HEK293T (cell line): ENCODE measurements at regions not wholly inside any gene's neighbourhood (a gene's known extent, or its start where the extent isn't known, plus 50 kb on each side); places are given as distances from the start of the nearest gene placed in this dataset.

Experiments used
- CTCF ChIA-PET: fragments of 350-600 bp; formaldehyde crosslinking; extraction: SDS; loops from one replicate; lab custom pipeline; 2021; ENCODE audit warnings: antibody characterized with exemption, inconsistent platforms; lab: Yijun Ruan, JAX
- POLR2A ChIA-PET: fragments of 350-600 bp; formaldehyde crosslinking; extraction: SDS; loops from one replicate; lab custom pipeline; 2020; ENCODE audit warnings: antibody characterized with exemption, inconsistent platforms; lab: Yijun Ruan, JAX
- DNase-seq: peaks from one replicate; pipeline ENCODE4 v3.0.0; 2012; ENCODE audit warnings: mixed read lengths; ENCODE audit errors: extremely low spot score
- ARNT ChIP-seq: fragments of 450-650 bp; IDR thresholded peaks from 2 replicates; pipeline ENCODE4 v1.6.1; 2017; ENCODE audit warnings: mild to moderate bottlenecking
- BHLHE40 ChIP-seq: fragments of 450-650 bp; IDR thresholded peaks from 2 replicates; pipeline ENCODE4 v1.6.1; 2016; ENCODE audit warnings: mild to moderate bottlenecking, moderate library complexity, borderline replicate concordance
- CTBP1 ChIP-seq: fragments of 450-650 bp; IDR thresholded peaks from 2 replicates; pipeline ENCODE4 v1.6.1; 2016; ENCODE audit warnings: borderline replicate concordance
- ELF4 ChIP-seq: fragments of 450-650 bp; IDR thresholded peaks from 2 replicates; pipeline ENCODE4 v1.6.1; 2017; ENCODE audit warnings: antibody characterized with exemption
- FOXA1 ChIP-seq: fragments of 450-650 bp; IDR thresholded peaks from 2 replicates; pipeline ENCODE4 v1.6.1; 2016; ENCODE audit warnings: mild to moderate bottlenecking
- FOXK2 ChIP-seq: fragments of 450-650 bp; IDR thresholded peaks from 2 replicates; pipeline ENCODE4 v1.6.1; 2016; ENCODE audit warnings: mild to moderate bottlenecking
- FOXM1 ChIP-seq: fragments of 450-650 bp; IDR thresholded peaks from 2 replicates; pipeline ENCODE4 v1.6.1; 2017; ENCODE audit warnings: mild to moderate bottlenecking, borderline replicate concordance
- HDGF ChIP-seq: fragments of 450-650 bp; IDR thresholded peaks from 2 replicates; pipeline ENCODE4 v1.6.1; 2017; ENCODE audit warnings: antibody characterized with exemption, borderline replicate concordance
- L3MBTL2 ChIP-seq: fragments of 450-650 bp; conservative IDR thresholded peaks from 2 replicates; pipeline ENCODE4 v1.6.1; 2016; ENCODE audit warnings: mild to moderate bottlenecking
- LEF1 ChIP-seq: fragments of 450-650 bp; IDR thresholded peaks from 2 replicates; pipeline ENCODE4 v1.6.1; 2017; ENCODE audit warnings: mild to moderate bottlenecking, borderline replicate concordance
- NFRKB ChIP-seq: fragments of 450-650 bp; IDR thresholded peaks from 2 replicates; pipeline ENCODE4 v1.6.1; 2016; ENCODE audit warnings: mild to moderate bottlenecking, moderate library complexity
- PKNOX1 ChIP-seq: fragments of 450-650 bp; IDR thresholded peaks from 2 replicates; pipeline ENCODE4 v1.6.1; 2016
- SP1 ChIP-seq: fragments of 450-650 bp; IDR thresholded peaks from 2 replicates; pipeline ENCODE4 v1.6.1; 2017
- SUZ12 ChIP-seq: fragments of 450-650 bp; IDR thresholded peaks from 2 replicates; pipeline ENCODE4 v1.6.1; 2016; ENCODE audit warnings: mild to moderate bottlenecking
- TARDBP ChIP-seq: fragments of 450-650 bp; IDR thresholded peaks from 2 replicates; pipeline ENCODE4 v1.6.1; 2016
- ZNF384 ChIP-seq: fragments of 450-650 bp; IDR thresholded peaks from 2 replicates; pipeline ENCODE4 v1.6.1; 2016

GRCh38 chr20:58092353-58092752, 136.1 kb downstream of the ANKRD60 start:
- TF ChIP-seq FOXK2 (no peak), ARNT (no peak), ELF4 (no peak), L3MBTL2 (no peak), FOXM1 (no peak), BHLHE40 (no peak)
- CTCF ChIA-PET: interaction anchor here (0.7 kb wide), 1 partner anchor 160 kb away, joined by 4 read pairs; no protein-coding TSS in a partner anchor
- DNase-seq: no peak
- POLR2A ChIA-PET: no interaction called here

- CTCF ChIA-PET: no interaction called here
- DNase-seq: no peak
- TF ChIP-seq SUZ12 (no peak), LEF1 (no peak), BHLHE40 (no peak), FOXM1 (no peak), ZNF384 (no peak), TARDBP (no peak), HDGF (no peak), ELF4 (no peak)
- POLR2A ChIA-PET: no interaction called here
These were observed 136.6 kb downstream of the ANKRD60 start for GRCh38 chr20:58091810-58092209.

GRCh38 chr20:58090161-58090560, 138.3 kb downstream of the ANKRD60 start:
- DNase-seq: no peak
- TF ChIP-seq SUZ12: no peak
- ChIA-PET POLR2A (no interaction called here), CTCF (no interaction called here)

GRCh38 chr20:58088625-58089024, 139.8 kb downstream of the ANKRD60 start:
- no peak for DNase-seq
- ChIA-PET CTCF (interaction anchor here (1.4 to 1.6 kb wide), 3 partner anchors 7 to 466 kb away, joined by 4 to 8 read pairs (median 5); no protein-coding TSS in a partner anchor), POLR2A (no interaction called here)
- no peak for TF ChIP-seq PKNOX1
- TF ChIP-seq SUZ12: no peak
- TF ChIP-seq ARNT: no peak
- no peak for TF ChIP-seq TARDBP
- no peak for TF ChIP-seq FOXM1
- TF ChIP-seq NFRKB: no peak
- TF ChIP-seq FOXK2: no peak
- TF ChIP-seq ZNF384: no peak
- TF ChIP-seq L3MBTL2: no peak
- no peak for TF ChIP-seq CTBP1
- no peak for TF ChIP-seq ELF4
- TF ChIP-seq HDGF: no peak
- no peak for TF ChIP-seq SP1

- ChIA-PET POLR2A (no interaction called here), CTCF (interaction anchor here (1.0 to 2.3 kb wide), 6 partner anchors 8 to 465 kb away, joined by 3 to 9 read pairs (median 5); no protein-coding TSS in a partner anchor)
- no peak for DNase-seq
- TF ChIP-seq CTBP1: no peak
- TF ChIP-seq ELF4: no peak
- TF ChIP-seq FOXA1: no peak
- no peak for TF ChIP-seq BHLHE40
- no peak for TF ChIP-seq SP1
- TF ChIP-seq SUZ12: no peak
- TF ChIP-seq FOXM1: no peak
- TF ChIP-seq FOXK2: no peak
These were observed 140.3 kb downstream of the ANKRD60 start for GRCh38 chr20:58088105-58088504.

GRCh38 chr20:58087562-58087858, 140.9 kb downstream of the ANKRD60 start:
- TF ChIP-seq ELF4 (no peak), SUZ12 (no peak), SP1 (no peak), CTBP1 (no peak), FOXK2 (no peak), ARNT (no peak), HDGF (no peak), BHLHE40 (no peak), PKNOX1 (no peak), TARDBP (no peak), FOXM1 (no peak), LEF1 (no peak), L3MBTL2 (no peak), FOXA1 (no peak), NFRKB (no peak), ZNF384 (no peak)
- CTCF ChIA-PET: interaction anchor here (0.6 to 2.3 kb wide), 11 partner anchors 8 to 465 kb away, joined by 3 to 9 read pairs (median 4); no protein-coding TSS in a partner anchor
- POLR2A ChIA-PET: no interaction called here
- DNase-seq: no peak

GRCh38 chr20:58086763-58087561, 141.5 kb downstream of the ANKRD60 start:
- TF ChIP-seq CTBP1 (no peak), TARDBP (no peak), ARNT (no peak), HDGF (no peak), SP1 (no peak), ELF4 (no peak), SUZ12 (no peak), FOXM1 (no peak), FOXK2 (no peak), L3MBTL2 (no peak), ZNF384 (no peak), FOXA1 (no peak), BHLHE40 (no peak), NFRKB (no peak), LEF1 (no peak)
- peak; percentile 72 for DNase-seq
- ChIA-PET POLR2A (interaction anchor here (1.1 kb wide), 1 partner anchor 11 kb away, joined by 3 read pairs; no protein-coding TSS in a partner anchor), CTCF (interaction anchor here (0.6 to 2.3 kb wide), 12 partner anchors 9 to 464 kb away, joined by 3 to 9 read pairs (median 4); no protein-coding TSS in a partner anchor)
